Uterus (tissue), 3 donors: ENCODE measurements at regions not wholly inside any gene's neighbourhood (a gene's known extent, or its start where the extent isn't known, plus 50 kb on each side); places are given as distances from the start of the nearest gene placed in this dataset.

Experiments used
- DNase-seq, 2 donors: peaks; one replicate each; pipeline ENCODE4 v3.0.0-alpha.2; 2019 to 2020
- H3K27ac ChIP-seq, 2 donors: fragments of 200-600 bp; sonication (generic); 1 replicate in 1 of 2; 2 replicates in 1 of 2; pipeline ENCODE4 v1.5.1; 2016 to 2018
- H3K27me3 ChIP-seq, 2 donors: fragments of 200-600 bp; sonication (generic); one replicate each; pipeline ENCODE4 v1.5.1; 2018 to 2019; ENCODE audit warnings: control low read depth in 1 of 2
- H3K36me3 ChIP-seq, 2 donors: fragments of 200-600 bp; sonication (generic); one replicate each; pipeline ENCODE4 v1.5.1; 2019; ENCODE audit warnings: control low read depth in 1 of 2
- H3K4me1 ChIP-seq, 2 donors: fragments of 200-600 bp; sonication (generic); one replicate each; pipeline ENCODE4 v1.5.1; 2018 to 2019; ENCODE audit warnings: control low read depth in 1 of 2
- H3K4me3 ChIP-seq, 2 donors: fragments of 200-600 bp; sonication (generic); 1 replicate in 1 of 2; 2 replicates in 1 of 2; pipeline ENCODE4 v1.5.1; 2018 to 2019; ENCODE audit warnings: mild to moderate bottlenecking in 1 of 2
- H3K9me3 ChIP-seq, 2 donors: fragments of 200-600 bp; sonication (generic); one replicate each; pipeline ENCODE4 v1.5.1; 2019; ENCODE audit warnings: control low read depth in 1 of 2
- CTCF ChIP-seq, 4 experiments: fragments of 200-600 bp in 2 of 4; fragments of 450-650 bp in 2 of 4; sonication (generic) in 2 of 4; IDR thresholded peaks; one replicate each; pipeline ENCODE4 v1.5.1; 2016 to 2019; ENCODE audit warnings: antibody characterized with exemption in 4 of 4, mild to moderate bottlenecking in 2 of 4, moderate library complexity in 1 of 4
- POLR2A ChIP-seq, 2 donors: fragments of 450-650 bp; IDR thresholded peaks; one replicate each; pipeline ENCODE4 v1.6.1; 2016; ENCODE audit warnings: antibody characterized with exemption in 2 of 2, mild to moderate bottlenecking in 1 of 2, moderate library complexity in 1 of 2
- intact Hi-C: fragments of 100-400 bp; cut with DNase I; formaldehyde crosslinking; loops from one replicate; pipeline ENCODE4 v1.15.1; 2023; ENCODE audit warnings: low total_unique reads
- donor health status: DM: yes; HTN: yes; CAD: no.

- TF ChIP-seq POLR2A (IDR thresholded peaks at IDR 0.05) (no peak), CTCF (IDR thresholded peaks at IDR 0.05) (no peak)
- H3K27ac ChIP-seq: no peak overlapping the region
- H3K4me1 ChIP-seq: no peaks in the 10 kb centered on the region
- H3K4me3 ChIP-seq: no peak overlapping the region
- intact Hi-C loops: no loop called here
- H3K36me3 ChIP-seq: no peaks in the 10 kb centered on the region
- DNase-seq: no peak
- no peaks in the 10 kb centered on the region for H3K9me3 ChIP-seq
- no peaks in the 10 kb centered on the region for H3K27me3 ChIP-seq
These were observed 569.7 kb upstream of the FOXG1 start for GRCh38 chr14:28196878-28197277.

- no peaks in the 10 kb centered on the region for H3K36me3 ChIP-seq
These were observed 546.2 kb upstream of the FOXG1 start for GRCh38 chr14:28220391-28220790.

GRCh38 chr14:28240909-28241308 is 525.7 kb upstream of the FOXG1 start:
- no peak for TF ChIP-seq POLR2A (IDR thresholded peaks at IDR 0.05)
- no peak for TF ChIP-seq CTCF (IDR thresholded peaks at IDR 0.05)
- H3K36me3 ChIP-seq: no peaks in the 10 kb centered on the region
- H3K9me3 ChIP-seq: no peaks in the 10 kb centered on the region
- DNase-seq: no peak
- intact Hi-C loops: no loop called here
- H3K27me3 ChIP-seq: no peaks in the 10 kb centered on the region
- no peak overlapping the region for H3K4me3 ChIP-seq
- no peaks in the 10 kb centered on the region for H3K4me1 ChIP-seq
- no peak overlapping the region for H3K27ac ChIP-seq

More at GRCh38 chr14:28220391-28220790, 546.2 kb upstream of the FOXG1 start:
- Histone ChIP-seq H3K27ac (no peak overlapping the region), H3K4me1 (no peaks in the 10 kb centered on the region), H3K9me3 (no peaks in the 10 kb centered on the region), H3K27me3 (no peaks in the 10 kb centered on the region), H3K4me3 (no peak overlapping the region)
- no peak for DNase-seq
- no peak for TF ChIP-seq CTCF (IDR thresholded peaks at IDR 0.05)
- no peak for TF ChIP-seq POLR2A (IDR thresholded peaks at IDR 0.05)
- intact Hi-C loops: no loop called here

- no peak for TF ChIP-seq POLR2A (IDR thresholded peaks at IDR 0.05)
- intact Hi-C loops: no loop called here
- no peaks in the 10 kb centered on the region for H3K9me3 ChIP-seq
These were observed 523.7 kb upstream of the FOXG1 start for GRCh38 chr14:28242895-28243294.

GRCh38 chr14:28243600-28243999 is 523.0 kb upstream of the FOXG1 start:
- no peaks in the 10 kb centered on the region for H3K9me3 ChIP-seq

More at GRCh38 chr14:28242895-28243294, 523.7 kb upstream of the FOXG1 start:
- Histone ChIP-seq H3K36me3 (no peaks in the 10 kb centered on the region), H3K4me3 (no peak overlapping the region), H3K4me1 (no peaks in the 10 kb centered on the region), H3K27me3 (no peaks in the 10 kb centered on the region), H3K27ac (no peak overlapping the region)
- no peak for DNase-seq

More at GRCh38 chr14:28243600-28243999, 523.0 kb upstream of the FOXG1 start:
- no peak for DNase-seq
- Histone ChIP-seq H3K36me3 (no peaks in the 10 kb centered on the region), H3K27ac (no peak overlapping the region), H3K4me1 (no peaks in the 10 kb centered on the region), H3K27me3 (no peaks in the 10 kb centered on the region), H3K4me3 (no peak overlapping the region)
- intact Hi-C loops: no loop called here
- TF ChIP-seq CTCF (IDR thresholded peaks at IDR 0.05) (no peak), POLR2A (IDR thresholded peaks at IDR 0.05) (no peak)
